A204.1 (cell line): ENCODE measurements at regions not wholly inside any gene's neighbourhood (a gene's known extent, or its start where the extent isn't known, plus 50 kb on each side); places are given as distances from the start of the nearest gene placed in this dataset.
"Not testable (repeated sequence)": the region's sequence is repeated elsewhere in the genome, so short reads cannot be mapped to it uniquely, and the experiment has no call there.

Source experiments
- FAIRE-seq: peaks from 2 replicates; lab custom pipeline; 2012; peaks lifted over from hg19 to GRCh38; lab: Jason Lieb, UNC

DNA sequence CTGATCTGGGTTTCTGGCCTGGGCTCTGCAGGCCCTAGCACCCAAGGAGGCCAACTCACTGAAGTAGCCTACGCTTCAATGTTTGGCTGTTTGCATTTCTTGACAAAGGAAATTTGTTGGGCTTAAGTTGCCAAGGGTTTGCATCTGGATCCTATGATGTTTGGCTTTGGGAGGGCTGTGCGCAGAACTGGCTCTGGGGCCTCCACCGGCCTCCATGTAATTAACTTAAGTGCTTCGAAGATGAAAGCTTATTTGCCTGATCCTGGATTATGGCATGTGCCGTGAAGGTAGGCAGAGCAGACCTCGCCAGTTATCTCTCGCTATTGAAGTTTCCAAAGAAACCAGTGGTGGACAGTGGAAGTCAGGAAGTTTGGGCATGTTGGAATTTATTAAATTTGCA lies 124.3 kb upstream of the STX18 start:
- FAIRE-seq = no peak

DNA sequence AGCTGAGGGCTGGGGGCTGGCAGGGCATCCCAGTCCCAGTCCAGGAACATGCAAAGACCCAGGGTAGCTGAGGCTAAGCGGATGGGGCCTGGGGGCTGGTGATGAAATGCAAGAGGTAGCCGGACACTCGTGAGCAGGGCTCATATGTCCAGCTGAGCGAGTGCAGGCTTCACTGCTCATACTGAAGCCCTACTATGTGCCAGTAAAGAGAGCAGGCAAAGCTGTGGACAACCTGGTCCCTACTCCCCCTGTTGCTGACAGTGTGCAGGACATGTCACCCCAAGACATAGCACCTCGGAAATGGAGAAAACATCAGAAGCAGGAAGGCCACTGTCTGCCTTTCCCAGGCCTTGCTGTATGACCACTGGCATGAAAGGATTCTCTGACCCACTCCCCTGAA lies 122.4 kb upstream of the STX18 start:
- FAIRE-seq = no peak

- FAIRE-seq = no peak
Measured at GRCh38 chr4:4663028-4663427, 121.2 kb upstream of the STX18 start.

DNA sequence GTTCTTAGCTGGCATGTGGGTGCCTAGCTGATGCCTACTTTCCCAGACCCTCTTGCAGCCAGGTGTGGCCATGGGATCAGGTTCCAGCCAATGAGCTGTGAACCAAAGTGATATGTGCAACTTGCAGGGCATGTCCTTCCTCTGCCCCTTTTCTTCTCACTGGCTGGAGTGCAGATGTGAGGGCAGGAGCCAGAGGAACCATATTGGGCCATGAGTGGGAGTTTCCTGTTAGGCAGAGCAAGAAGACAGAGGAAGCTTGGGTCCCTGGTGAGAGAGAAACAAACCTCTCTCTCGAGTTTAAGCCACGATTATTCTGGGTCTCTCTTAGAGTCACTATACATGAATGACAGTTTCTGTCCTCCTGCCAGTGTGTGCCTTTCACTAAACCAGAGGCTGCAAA lies 120.4 kb upstream of the STX18 start:
- no peak for FAIRE-seq

GRCh38 chr4:4659871-4660651 lies 118.2 kb upstream of the STX18 start:
- FAIRE-seq = no peak

- no peak for FAIRE-seq
Measured at GRCh38 chr4:4658052-4658451, 116.2 kb upstream of the STX18 start.

- no peak for FAIRE-seq
Measured at GRCh38 chr4:4656977-4657376, 115.1 kb upstream of the STX18 start.

- no peak for FAIRE-seq
Measured at GRCh38 chr4:4655901-4656300, 114.1 kb upstream of the STX18 start.

DNA sequence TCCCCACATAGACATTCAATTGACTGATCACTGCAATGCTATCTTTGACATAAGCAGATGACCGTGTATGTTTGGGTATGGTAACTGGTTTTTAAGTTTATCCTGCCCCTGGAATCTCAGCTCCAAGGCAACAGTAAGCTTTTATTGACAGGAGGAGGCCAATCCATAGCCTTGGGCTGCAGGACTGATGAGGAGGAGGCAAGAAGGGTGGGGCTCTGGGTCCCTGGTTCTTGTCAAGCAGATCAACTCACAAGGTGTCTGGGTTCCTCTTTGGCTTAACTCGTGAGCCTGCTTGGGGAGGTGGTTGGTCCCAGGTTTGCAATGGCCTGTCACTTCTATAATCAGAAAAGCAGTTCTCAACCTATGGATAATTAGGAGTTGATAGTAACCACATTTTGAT lies 113.2 kb upstream of the STX18 start:
- FAIRE-seq = no peak

- FAIRE-seq = no peak
Measured at GRCh38 chr4:4651811-4652755, 110.2 kb upstream of the STX18 start.

- no peak for FAIRE-seq
Measured at GRCh38 chr4:4647041-4647440, 105.2 kb upstream of the STX18 start.

DNA sequence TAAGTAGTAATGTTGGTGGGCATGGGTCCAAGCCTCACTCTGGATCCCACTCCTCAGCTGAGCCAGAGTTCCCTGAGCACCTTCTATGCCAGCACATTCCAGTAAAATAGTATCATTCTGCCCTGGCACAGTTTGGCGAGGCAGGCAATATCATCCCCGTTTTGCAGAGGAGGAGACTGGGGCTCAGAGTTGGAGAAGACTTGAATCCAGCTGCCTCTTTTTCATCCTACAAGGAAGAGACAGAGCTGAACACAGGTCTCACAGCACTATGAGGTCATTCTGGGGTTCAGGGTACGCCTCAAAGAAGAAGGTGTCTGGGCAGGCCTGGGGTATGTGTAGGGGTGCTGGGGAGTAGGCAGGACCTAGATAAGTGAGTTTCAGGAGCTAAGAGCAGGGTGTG lies 103.9 kb upstream of the STX18 start:
- no peak for FAIRE-seq

- FAIRE-seq = not testable (repeated sequence)
Measured at GRCh38 chr4:4644277-4644676, 102.4 kb upstream of the STX18 start.

- FAIRE-seq = not testable (repeated sequence)
Measured at GRCh38 chr4:4643743-4644142, 101.9 kb upstream of the STX18 start.

DNA sequence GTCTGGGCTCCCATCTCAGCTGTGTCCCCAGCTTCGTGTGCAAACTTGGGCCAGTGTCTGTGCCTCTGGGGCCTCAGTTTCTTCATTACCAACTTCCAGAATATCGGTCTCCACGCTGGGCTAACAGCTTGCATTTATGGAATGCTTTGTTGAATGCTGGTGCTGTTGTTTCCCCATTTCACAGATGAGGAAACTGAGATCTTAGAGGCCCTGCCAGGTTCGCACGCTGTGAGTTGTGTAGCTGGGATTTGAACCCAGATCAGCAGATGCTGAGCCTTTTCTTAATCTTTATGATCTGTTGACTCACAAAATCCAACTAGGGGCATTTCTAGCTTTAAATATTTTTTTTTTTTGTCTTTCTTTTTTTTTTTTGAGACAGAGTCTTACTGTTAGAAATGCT lies 101.5 kb upstream of the STX18 start:
- FAIRE-seq = no peak

GRCh38 chr4:4642496-4643000 lies 100.7 kb upstream of the STX18 start:
- FAIRE-seq = no peak

- no peak for FAIRE-seq
Measured at GRCh38 chr4:4641661-4642495, 100.0 kb upstream of the STX18 start.

DNA sequence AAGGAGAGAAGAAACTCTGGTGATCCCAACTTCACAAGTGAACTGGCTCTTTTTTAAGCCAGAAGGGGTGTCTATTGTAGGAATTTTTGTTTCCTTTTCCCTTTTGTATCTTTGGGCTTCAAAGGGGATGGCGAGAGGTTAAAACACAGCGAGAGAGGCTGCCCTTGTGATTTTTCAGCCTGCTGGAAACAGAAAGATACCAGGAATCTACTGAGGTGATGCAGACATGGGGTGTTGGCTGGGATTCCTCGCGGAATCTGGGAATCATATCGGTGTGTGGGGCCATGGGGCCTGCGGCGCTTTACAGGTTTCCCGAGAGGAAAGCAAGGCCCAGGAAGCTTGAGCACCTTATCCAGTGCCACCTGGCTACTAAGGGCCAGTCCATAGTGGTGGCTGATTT lies 99.4 kb upstream of the STX18 start:
- FAIRE-seq = no peak

DNA sequence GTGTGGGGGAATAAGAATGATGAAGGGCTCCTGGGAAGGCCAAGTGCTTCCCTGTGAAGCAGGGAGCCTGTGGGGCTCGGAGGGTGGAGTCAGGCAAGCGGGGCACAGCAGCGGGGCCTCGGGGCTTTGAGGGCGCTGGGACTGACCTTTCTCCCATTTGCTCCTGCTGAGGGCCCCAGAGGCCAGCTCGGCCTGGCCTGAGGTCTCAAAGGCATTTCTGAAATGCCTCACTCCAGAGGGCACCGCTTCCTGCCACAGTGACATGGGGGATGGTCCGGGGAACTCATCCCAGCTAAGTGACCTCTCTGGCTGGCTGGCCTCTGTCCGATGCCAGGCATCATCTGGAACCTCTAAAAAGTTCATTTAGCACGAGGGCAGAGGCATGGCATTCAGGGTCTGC lies 98.8 kb upstream of the STX18 start:
- FAIRE-seq = no peak

GRCh38 chr4:4639370-4639769 lies 97.5 kb upstream of the STX18 start:
- FAIRE-seq = no peak

DNA sequence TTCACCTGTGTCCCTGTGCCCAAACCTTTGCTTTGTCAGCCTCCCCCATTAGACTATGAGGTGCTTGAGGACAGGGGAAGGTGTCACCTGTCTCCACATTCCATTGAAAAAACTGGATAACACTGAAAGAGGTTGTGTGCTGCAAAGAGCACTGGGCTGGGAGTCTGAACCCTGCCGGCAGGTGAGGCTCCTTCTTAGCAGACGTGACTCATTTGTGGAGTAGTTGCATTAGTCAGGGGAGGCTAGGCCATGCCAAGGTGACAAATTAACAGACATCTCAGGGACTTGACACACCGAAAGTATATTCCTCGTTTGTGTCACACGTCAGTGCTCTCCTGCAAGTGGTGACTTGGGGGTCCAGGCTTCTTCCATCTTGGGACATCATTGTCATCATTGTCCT lies 95.9 kb upstream of the STX18 start:
- no peak for FAIRE-seq

- no peak for FAIRE-seq
Measured at GRCh38 chr4:4633431-4633830, 91.6 kb upstream of the STX18 start.
